Duodenal mucosa (tissue), 2 donors: ENCODE measurements at regions not wholly inside any gene's neighbourhood (a gene's known extent, or its start where the extent isn't known, plus 50 kb on each side); places are given as distances from the start of the nearest gene placed in this dataset.

Experiments used
- H3K27ac ChIP-seq: one replicate; pipeline ENCODE4 v1.7.0; 2013; ENCODE audit warnings: low read depth, low read length
- H3K27me3 ChIP-seq, 2 donors: one replicate each; pipeline ENCODE4 v1.7.0; 2013; ENCODE audit warnings: low read length in 2 of 2, control low read depth in 1 of 2; ENCODE audit not compliant: insufficient read depth in 2 of 2, control insufficient read depth in 1 of 2
- H3K36me3 ChIP-seq, 2 donors: one replicate each; pipeline ENCODE4 v1.7.0; 2013; ENCODE audit warnings: low read length in 2 of 2, control low read depth in 1 of 2; ENCODE audit not compliant: insufficient read depth in 2 of 2, control insufficient read depth in 1 of 2
- H3K4me1 ChIP-seq, 2 donors: one replicate each; pipeline ENCODE4 v1.7.0; 2013; ENCODE audit warnings: low read length in 2 of 2, control low read depth in 1 of 2; ENCODE audit not compliant: insufficient read depth in 2 of 2, control insufficient read depth in 1 of 2
- H3K4me3 ChIP-seq, 2 donors: one replicate each; pipeline ENCODE4 v1.7.0; 2013; ENCODE audit warnings: low read length in 2 of 2, low read depth in 1 of 2
- H3K9ac ChIP-seq, 2 donors: one replicate each; pipeline ENCODE4 v1.7.0; 2013; ENCODE audit warnings: low read length in 2 of 2, low read depth in 1 of 2
- H3K9me3 ChIP-seq, 2 donors: one replicate each; pipeline ENCODE4 v1.7.0; 2013; ENCODE audit warnings: low read length in 2 of 2, control low read depth in 1 of 2; ENCODE audit not compliant: control insufficient read depth in 1 of 2

- no peaks in the 10 kb centered on the region for H3K27me3 ChIP-seq
- no peak overlapping the region for H3K9ac ChIP-seq
- H3K4me1 ChIP-seq, result no peaks in the 10 kb centered on the region
- H3K4me3 ChIP-seq, result no peak overlapping the region
- H3K9me3 ChIP-seq, result no peaks in the 10 kb centered on the region
- no peak overlapping the region for H3K27ac ChIP-seq
- no peaks in the 10 kb centered on the region for H3K36me3 ChIP-seq
Measured at GRCh38 chr6:125481056-125481455, 179.3 kb upstream of the HDDC2 start.

GRCh38 chr6:125485757-125486156, 184.0 kb upstream of the HDDC2 start:
- Histone ChIP-seq H3K4me1 (no peaks in the 10 kb centered on the region), H3K27ac (no peak overlapping the region), H3K9me3 (no peaks in the 10 kb centered on the region), H3K4me3 (no peak overlapping the region), H3K9ac (no peak overlapping the region), H3K36me3 (no peaks in the 10 kb centered on the region), H3K27me3 (no peaks in the 10 kb centered on the region)

- Histone ChIP-seq H3K9ac (no peak overlapping the region), H3K4me1 (no peaks in the 10 kb centered on the region), H3K27me3 (no peaks in the 10 kb centered on the region), H3K9me3 (no peaks in the 10 kb centered on the region), H3K36me3 (no peaks in the 10 kb centered on the region), H3K4me3 (no peak overlapping the region), H3K27ac (no peak overlapping the region)
Measured at GRCh38 chr6:125486881-125487280, 185.1 kb upstream of the HDDC2 start.

- no peak overlapping the region for H3K4me3 ChIP-seq
- no peaks in the 10 kb centered on the region for H3K36me3 ChIP-seq
- H3K4me1 ChIP-seq, result no peaks in the 10 kb centered on the region
- no peak overlapping the region for H3K27ac ChIP-seq
- no peak overlapping the region for H3K9ac ChIP-seq
- H3K27me3 ChIP-seq, result no peaks in the 10 kb centered on the region
- H3K9me3 ChIP-seq, result no peaks in the 10 kb centered on the region
Measured at GRCh38 chr6:125489579-125490285, 188.0 kb upstream of the HDDC2 start.

- no peaks in the 10 kb centered on the region for H3K9me3 ChIP-seq
- H3K27ac ChIP-seq, result no peak overlapping the region
- no peaks in the 10 kb centered on the region for H3K36me3 ChIP-seq
- H3K9ac ChIP-seq, result no peak overlapping the region
- H3K4me3 ChIP-seq, result no peak overlapping the region
- H3K4me1 ChIP-seq, result no peaks in the 10 kb centered on the region
- H3K27me3 ChIP-seq, result no peaks in the 10 kb centered on the region
Measured at GRCh38 chr6:125491860-125492618, 190.3 kb upstream of the HDDC2 start.

GRCh38 chr6:125498606-125499005, 196.8 kb upstream of the HDDC2 start:
- H3K27me3 ChIP-seq, result no peaks in the 10 kb centered on the region
- H3K27ac ChIP-seq, result no peak overlapping the region
- H3K4me3 ChIP-seq, result no peak overlapping the region

GRCh38 chr6:125499535-125499934, 197.8 kb upstream of the HDDC2 start:
- no peak overlapping the region for H3K27ac ChIP-seq
- H3K27me3 ChIP-seq, result no peaks in the 10 kb centered on the region
- no peaks in the 10 kb centered on the region for H3K36me3 ChIP-seq
- no peaks in the 10 kb centered on the region for H3K9me3 ChIP-seq
- H3K9ac ChIP-seq, result no peak overlapping the region
- H3K4me3 ChIP-seq, result no peak overlapping the region
- H3K4me1 ChIP-seq, result no peaks in the 10 kb centered on the region

More at GRCh38 chr6:125498606-125499005, 196.8 kb upstream of the HDDC2 start:
- H3K4me1 ChIP-seq, result no peaks in the 10 kb centered on the region
- H3K36me3 ChIP-seq, result no peaks in the 10 kb centered on the region
- H3K9me3 ChIP-seq, result no peaks in the 10 kb centered on the region
- H3K9ac ChIP-seq, result no peak overlapping the region

- no peak overlapping the region for H3K4me3 ChIP-seq
- H3K27me3 ChIP-seq, result no peaks in the 10 kb centered on the region
- no peak overlapping the region for H3K27ac ChIP-seq
- no peak overlapping the region for H3K9ac ChIP-seq
- H3K9me3 ChIP-seq, result no peaks in the 10 kb centered on the region
- H3K4me1 ChIP-seq, result no peaks in the 10 kb centered on the region
- no peaks in the 10 kb centered on the region for H3K36me3 ChIP-seq
Measured at GRCh38 chr6:125503181-125503580, 201.4 kb upstream of the HDDC2 start.

- H3K27me3 ChIP-seq, result no peaks in the 10 kb centered on the region
- no peak overlapping the region for H3K27ac ChIP-seq
Measured at GRCh38 chr6:125507987-125508655, 206.4 kb upstream of the HDDC2 start.

GRCh38 chr6:125508793-125509192, 207.0 kb upstream of the HDDC2 start:
- Histone ChIP-seq H3K9ac (no peak overlapping the region), H3K27me3 (no peaks in the 10 kb centered on the region), H3K4me3 (no peak overlapping the region)

More at GRCh38 chr6:125507987-125508655, 206.4 kb upstream of the HDDC2 start:
- H3K9ac ChIP-seq, result no peak overlapping the region
- H3K4me3 ChIP-seq, result no peak overlapping the region
- H3K36me3 ChIP-seq, result no peaks in the 10 kb centered on the region
- no peaks in the 10 kb centered on the region for H3K4me1 ChIP-seq
- no peaks in the 10 kb centered on the region for H3K9me3 ChIP-seq

More at GRCh38 chr6:125508793-125509192, 207.0 kb upstream of the HDDC2 start:
- Histone ChIP-seq H3K27ac (no peak overlapping the region), H3K4me1 (no peaks in the 10 kb centered on the region), H3K36me3 (no peaks in the 10 kb centered on the region), H3K9me3 (no peaks in the 10 kb centered on the region)
